ENCODE measurements at regions not wholly inside any gene's neighbourhood (a gene's known extent, or its start where the extent isn't known, plus 50 kb on each side); places are given as distances from the start of the nearest gene placed in this dataset.

- Histone ChIP-seq H3K9me3 (ENCODE audit: control insufficient read depth, low read depth, low read length) (no peaks in the 10 kb centered on the region), H3K18ac (ENCODE audit: insufficient read length, low read depth, low read length) (no peak overlapping the region), H3K4me2 (ENCODE audit: insufficient read depth, insufficient read length, low read length) (no peak overlapping the region), H3K27ac (ENCODE audit: insufficient read length, low read depth, low read length) (no peak overlapping the region), H4K8ac (replicated peaks; ENCODE audit: insufficient read length, low read depth, low read length) (no peak overlapping the region), H3K23ac (ENCODE audit: insufficient read length, low read depth, low read length) (no peak overlapping the region), H3K4ac (ENCODE audit: low read depth, low read length) (no peak overlapping the region), H3K79me1 (ENCODE audit: insufficient read depth, low read depth, low read length, poor library complexity, severe bottlenecking) (no peaks in the 10 kb centered on the region), H2BK12ac (ENCODE audit: insufficient read length, low read depth, low read length) (no peak overlapping the region), H2BK5ac (ENCODE audit: insufficient read length, low read length) (no peak overlapping the region), H4K91ac (ENCODE audit: insufficient read length, low read depth, low read length) (no peak overlapping the region), H3K27me3 (ENCODE audit: insufficient read depth, low read length) (no peaks in the 10 kb centered on the region), H3K23me2 (ENCODE audit: insufficient read length, low read depth, low read length, poor library complexity, severe bottlenecking) (no peaks in the 10 kb centered on the region), H2BK120ac (ENCODE audit: low read depth, low read length, poor library complexity, severe bottlenecking) (no peak overlapping the region), H3K14ac (ENCODE audit: insufficient read depth, low read length) (no peak overlapping the region), H3K56ac (ENCODE audit: insufficient read length, low read depth, low read length) (no peak overlapping the region), H4K20me1 (ENCODE audit: control insufficient read depth, insufficient read depth, insufficient read length) (no peaks in the 10 kb centered on the region), H3K9ac (ENCODE audit: extremely low read depth, insufficient read length, low read length) (no peak overlapping the region), H3K79me2 (ENCODE audit: insufficient read depth, low read length) (no peaks in the 10 kb centered on the region), H3T11ph (ENCODE audit: low read length) (no peak overlapping the region), H2AK5ac (ENCODE audit: insufficient read length, low read length) (no peak overlapping the region), H2BK20ac (ENCODE audit: low read depth, low read length, poor library complexity, severe bottlenecking) (no peak overlapping the region), H2BK15ac (ENCODE audit: low read depth, low read length) (no peak overlapping the region), H4K5ac (ENCODE audit: insufficient read length, low read depth, low read length) (no peak overlapping the region), H2AFZ (ENCODE audit: low read length) (no peak overlapping the region), H3K4me1 (ENCODE audit: insufficient read depth, low read length) (no peaks in the 10 kb centered on the region)
- TF ChIP-seq CTCF (conservative IDR thresholded peaks at IDR 0.05) = no peak
- no CpG with 5 or more reads among the region's 2 CpGs for WGBS (ENCODE audit: extremely low coverage, insufficient read length, low lambda C conversion rate)
- Mint-ChIP-seq H3K27ac (no peak overlapping the region), H3K27me3 (ENCODE audit: low read depth) (peaks cover 29% of the 10 kb centered on the region), H3K4me3 (no peak overlapping the region), H3K4me1 (no peaks in the 10 kb centered on the region), H3K9me3 (no peaks in the 10 kb centered on the region), H3K36me3 (ENCODE audit: insufficient read depth in 1 of 3, low read depth in 3 of 3) (no peaks in the 10 kb centered on the region)
- DNase-seq = no peak
Measured at GRCh38 chr1:68326481-68326880, 94.2 kb upstream of the WLS start.
